GM23338 (cell line): ENCODE measurements at regions not wholly inside any gene's neighbourhood (a gene's known extent, or its start where the extent isn't known, plus 50 kb on each side); places are given as distances from the start of the nearest gene placed in this dataset.

ENCODE experiments used
- ATAC-seq: fragments of 200-7000 bp; cut with Tn5 transposase; 3 replicates; pipeline ENCODE4 v1.9.1; 2020
- DNase-seq: peaks from one replicate; pipeline ENCODE4 v3.0.0-alpha.2; 2015; ENCODE audit warnings: low spot score
- H2AFZ ChIP-seq: fragments of 200-600 bp; sonication (generic); 2 replicates; pipeline ENCODE4 v1.8.0; 2016; ENCODE audit warnings: antibody characterized with exemption, mild to moderate bottlenecking, moderate library complexity
- H3F3A ChIP-seq: fragments of 200-600 bp; sonication (generic); replicated peaks from 2 replicates; pipeline ENCODE4 v1.8.0; 2017; ENCODE audit warnings: antibody characterized with exemption, mixed run types, low read depth
- H3K27ac ChIP-seq: fragments of 200-600 bp; sonication (generic); 2 replicates; pipeline ENCODE4 v1.6.1; 2016; ENCODE audit warnings: low read depth
- H3K27me3 ChIP-seq: fragments of 200-600 bp; sonication (generic); 2 replicates; pipeline ENCODE4 v1.8.0; 2016; ENCODE audit warnings: mild to moderate bottlenecking, mixed run types, moderate library complexity; ENCODE audit not compliant: insufficient read depth
- H3K36me3 ChIP-seq: fragments of 200-600 bp; sonication (generic); 2 replicates; pipeline ENCODE4 v1.8.0; 2016; ENCODE audit warnings: mild to moderate bottlenecking; ENCODE audit not compliant: insufficient read depth
- H3K4me1 ChIP-seq: fragments of 200-600 bp; sonication (generic); 2 replicates; pipeline ENCODE4 v1.8.0; 2016; ENCODE audit warnings: mild to moderate bottlenecking, moderate library complexity; ENCODE audit not compliant: insufficient read depth
- H3K4me2 ChIP-seq: fragments of 200-600 bp; sonication (generic); 2 replicates; pipeline ENCODE4 v1.7.1; 2017; ENCODE audit warnings: mixed run types
- H3K4me3 ChIP-seq: fragments of 200-600 bp; sonication (generic); 2 replicates; pipeline ENCODE4 v1.6.1; 2016; ENCODE audit warnings: mixed run types
- H3K79me2 ChIP-seq: fragments of 200-600 bp; sonication (generic); replicated peaks from 2 replicates; pipeline ENCODE4 v1.8.0; 2017; ENCODE audit warnings: mild to moderate bottlenecking; ENCODE audit not compliant: insufficient read depth
- H3K9me2 ChIP-seq: fragments of 200-600 bp; sonication (generic); 2 replicates; pipeline ENCODE4 v1.8.0; 2017; ENCODE audit not compliant: insufficient read depth
- H4K20me1 ChIP-seq: fragments of 200-600 bp; sonication (generic); replicated peaks from 2 replicates; pipeline ENCODE4 v1.8.0; 2017; ENCODE audit warnings: mild to moderate bottlenecking; ENCODE audit not compliant: insufficient read depth
- H3K27ac Mint-ChIP-seq: 2 replicates; pipeline ENCODE4 v1.8.0; 2020; ENCODE audit warnings: inconsistent platforms, mild to moderate bottlenecking, moderate library complexity, mixed read lengths
- H3K27me3 Mint-ChIP-seq: 3 replicates; pipeline ENCODE4 v1.8.0; 2022; ENCODE audit warnings: low read depth, mild to moderate bottlenecking, moderate library complexity, mixed read lengths, inconsistent platforms; ENCODE audit not compliant: insufficient read depth, poor library complexity
- H3K36me3 Mint-ChIP-seq: 3 replicates; pipeline ENCODE4 v1.8.0; 2021; ENCODE audit warnings: low read depth, mild to moderate bottlenecking, inconsistent platforms, moderate library complexity, mixed read lengths
- H3K4me1 Mint-ChIP-seq: 3 replicates; pipeline ENCODE4 v1.8.0; 2020; ENCODE audit warnings: mild to moderate bottlenecking, inconsistent platforms, mixed read lengths
- H3K4me3 Mint-ChIP-seq: 3 replicates; pipeline ENCODE4 v1.8.0; 2021; ENCODE audit warnings: moderate library complexity, mild to moderate bottlenecking, inconsistent platforms, mixed read lengths
- H3K9me3 Mint-ChIP-seq: 3 replicates; pipeline ENCODE4 v1.8.0; 2020; ENCODE audit warnings: moderate library complexity, mild to moderate bottlenecking, inconsistent platforms, mixed read lengths
- CREB1 ChIP-seq: fragments of 250-450 bp; sonication (Bioruptor Pico); IDR thresholded peaks from 2 replicates; pipeline ENCODE4 v1.5.0; 2020; ENCODE audit warnings: low read depth, mild to moderate bottlenecking, moderate library complexity
- EZH2 ChIP-seq: fragments of 200-600 bp; sonication (generic); IDR thresholded peaks from one replicate; pipeline ENCODE4 v1.8.0; 2017; ENCODE audit warnings: antibody characterized with exemption, mild to moderate bottlenecking, low read depth; ENCODE audit not compliant: unreplicated experiment
- EZH2phosphoT487 ChIP-seq: fragments of 200-600 bp; sonication (generic); IDR thresholded peaks from one replicate; pipeline ENCODE4 v1.8.1; 2018; ENCODE audit warnings: antibody characterized with exemption; ENCODE audit not compliant: unreplicated experiment
- JUNB ChIP-seq: IDR thresholded peaks from one replicate; pipeline ENCODE4 v1.6.1; 2016; ENCODE audit warnings: antibody characterized with exemption; ENCODE audit not compliant: unreplicated experiment
- NANOG ChIP-seq: IDR thresholded peaks from 2 replicates; pipeline ENCODE4 v1.6.1; 2016; ENCODE audit warnings: antibody characterized with exemption, borderline replicate concordance
- STAT1 ChIP-seq: IDR thresholded peaks from one replicate; pipeline ENCODE4 v1.6.1; 2016; ENCODE audit warnings: antibody characterized with exemption; ENCODE audit not compliant: unreplicated experiment
- ZNF114 ChIP-seq: fragments of 250-450 bp; sonication (Bioruptor Pico); IDR thresholded peaks from 2 replicates; pipeline ENCODE4 v1.5.0; 2020; ENCODE audit warnings: mild to moderate bottlenecking, moderate library complexity
- ZNF331 ChIP-seq: fragments of 250-450 bp; sonication (Bioruptor Pico); IDR thresholded peaks from 2 replicates; pipeline ENCODE4 v1.5.0; 2020; ENCODE audit warnings: low read depth, mild to moderate bottlenecking, moderate library complexity
- TF ChIP-seq, protein P1 (sequence below), 2 experiments: fragments of 200-600 bp in 1 of 2; sonication (generic) in 1 of 2; conservative IDR thresholded peaks; 2 replicates each; pipeline versions ENCODE4 v1.5.1 to v1.6.1; 2016 to 2017; ENCODE audit warnings: antibody characterized with exemption in 2 of 2, low read depth in 2 of 2, mild to moderate bottlenecking in 2 of 2, moderate library complexity in 1 of 2
- TF ChIP-seq, protein P2 (sequence below): IDR thresholded peaks from 2 replicates; pipeline ENCODE4 v1.6.1; 2016; ENCODE audit warnings: antibody characterized with exemption
- TF ChIP-seq, protein P3 (sequence below): fragments of 250-450 bp; sonication (Bioruptor Pico); IDR thresholded peaks from 2 replicates; pipeline ENCODE4 v1.5.0; 2020; ENCODE audit warnings: mild to moderate bottlenecking, moderate library complexity

DNA sequence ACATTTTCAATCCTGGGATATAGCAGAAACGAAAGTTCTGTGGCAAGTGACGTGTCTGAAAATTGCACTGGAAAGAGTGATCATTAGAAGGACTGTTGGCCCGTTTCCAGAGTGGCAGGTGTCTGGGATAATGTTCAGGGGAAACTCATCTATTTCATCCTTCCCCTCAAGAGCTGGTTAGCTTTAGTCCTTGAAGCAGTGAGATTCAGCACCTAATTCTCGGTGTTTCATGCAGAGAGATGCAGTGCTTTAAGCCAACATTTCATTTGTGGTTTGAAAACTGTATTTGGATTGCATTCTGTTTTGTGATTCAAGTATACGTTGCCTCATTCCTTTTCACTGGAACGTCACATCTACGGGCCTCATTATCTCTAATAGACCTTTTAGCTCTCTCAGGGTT, 205.0 kb upstream of the RAG2 start:
- Mint-ChIP-seq H3K36me3 (no peaks in the 10 kb centered on the region), H3K27me3 (no peaks in the 10 kb centered on the region), H3K4me1 (no peaks in the 10 kb centered on the region), H3K27ac (no peak overlapping the region), H3K4me3 (no peak overlapping the region), H3K9me3 (peaks cover 68% of the 10 kb centered on the region)
- no peak overlapping the region for H2AFZ ChIP-seq
- H4K20me1 ChIP-seq, result no peaks in the 10 kb centered on the region
- H3K27me3 ChIP-seq, result no peaks in the 10 kb centered on the region
- no peaks in the 10 kb centered on the region for H3F3A ChIP-seq
- no peaks in the 10 kb centered on the region for H3K36me3 ChIP-seq
- TF ChIP-seq NANOG, result no peak
- TF ChIP-seq ZNF331, result no peak
- TF ChIP-seq EZH2phosphoT487, result no peak
- no peak for TF ChIP-seq ZNF114
- no peak for TF ChIP-seq JUNB
- TF ChIP-seq CREB1 (CRISPR knock-in tag), result no peak
- TF ChIP-seq, protein P1, sequence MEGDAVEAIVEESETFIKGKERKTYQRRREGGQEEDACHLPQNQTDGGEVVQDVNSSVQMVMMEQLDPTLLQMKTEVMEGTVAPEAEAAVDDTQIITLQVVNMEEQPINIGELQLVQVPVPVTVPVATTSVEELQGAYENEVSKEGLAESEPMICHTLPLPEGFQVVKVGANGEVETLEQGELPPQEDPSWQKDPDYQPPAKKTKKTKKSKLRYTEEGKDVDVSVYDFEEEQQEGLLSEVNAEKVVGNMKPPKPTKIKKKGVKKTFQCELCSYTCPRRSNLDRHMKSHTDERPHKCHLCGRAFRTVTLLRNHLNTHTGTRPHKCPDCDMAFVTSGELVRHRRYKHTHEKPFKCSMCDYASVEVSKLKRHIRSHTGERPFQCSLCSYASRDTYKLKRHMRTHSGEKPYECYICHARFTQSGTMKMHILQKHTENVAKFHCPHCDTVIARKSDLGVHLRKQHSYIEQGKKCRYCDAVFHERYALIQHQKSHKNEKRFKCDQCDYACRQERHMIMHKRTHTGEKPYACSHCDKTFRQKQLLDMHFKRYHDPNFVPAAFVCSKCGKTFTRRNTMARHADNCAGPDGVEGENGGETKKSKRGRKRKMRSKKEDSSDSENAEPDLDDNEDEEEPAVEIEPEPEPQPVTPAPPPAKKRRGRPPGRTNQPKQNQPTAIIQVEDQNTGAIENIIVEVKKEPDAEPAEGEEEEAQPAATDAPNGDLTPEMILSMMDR (conservative IDR thresholded peaks at IDR 0.05; ENCODE audit: low read depth in 2 of 2), result no peak
- TF ChIP-seq, protein P2, sequence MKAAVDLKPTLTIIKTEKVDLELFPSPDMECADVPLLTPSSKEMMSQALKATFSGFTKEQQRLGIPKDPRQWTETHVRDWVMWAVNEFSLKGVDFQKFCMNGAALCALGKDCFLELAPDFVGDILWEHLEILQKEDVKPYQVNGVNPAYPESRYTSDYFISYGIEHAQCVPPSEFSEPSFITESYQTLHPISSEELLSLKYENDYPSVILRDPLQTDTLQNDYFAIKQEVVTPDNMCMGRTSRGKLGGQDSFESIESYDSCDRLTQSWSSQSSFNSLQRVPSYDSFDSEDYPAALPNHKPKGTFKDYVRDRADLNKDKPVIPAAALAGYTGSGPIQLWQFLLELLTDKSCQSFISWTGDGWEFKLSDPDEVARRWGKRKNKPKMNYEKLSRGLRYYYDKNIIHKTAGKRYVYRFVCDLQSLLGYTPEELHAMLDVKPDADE, result no peak
- TF ChIP-seq EZH2, result no peak
- TF ChIP-seq, protein P3, sequence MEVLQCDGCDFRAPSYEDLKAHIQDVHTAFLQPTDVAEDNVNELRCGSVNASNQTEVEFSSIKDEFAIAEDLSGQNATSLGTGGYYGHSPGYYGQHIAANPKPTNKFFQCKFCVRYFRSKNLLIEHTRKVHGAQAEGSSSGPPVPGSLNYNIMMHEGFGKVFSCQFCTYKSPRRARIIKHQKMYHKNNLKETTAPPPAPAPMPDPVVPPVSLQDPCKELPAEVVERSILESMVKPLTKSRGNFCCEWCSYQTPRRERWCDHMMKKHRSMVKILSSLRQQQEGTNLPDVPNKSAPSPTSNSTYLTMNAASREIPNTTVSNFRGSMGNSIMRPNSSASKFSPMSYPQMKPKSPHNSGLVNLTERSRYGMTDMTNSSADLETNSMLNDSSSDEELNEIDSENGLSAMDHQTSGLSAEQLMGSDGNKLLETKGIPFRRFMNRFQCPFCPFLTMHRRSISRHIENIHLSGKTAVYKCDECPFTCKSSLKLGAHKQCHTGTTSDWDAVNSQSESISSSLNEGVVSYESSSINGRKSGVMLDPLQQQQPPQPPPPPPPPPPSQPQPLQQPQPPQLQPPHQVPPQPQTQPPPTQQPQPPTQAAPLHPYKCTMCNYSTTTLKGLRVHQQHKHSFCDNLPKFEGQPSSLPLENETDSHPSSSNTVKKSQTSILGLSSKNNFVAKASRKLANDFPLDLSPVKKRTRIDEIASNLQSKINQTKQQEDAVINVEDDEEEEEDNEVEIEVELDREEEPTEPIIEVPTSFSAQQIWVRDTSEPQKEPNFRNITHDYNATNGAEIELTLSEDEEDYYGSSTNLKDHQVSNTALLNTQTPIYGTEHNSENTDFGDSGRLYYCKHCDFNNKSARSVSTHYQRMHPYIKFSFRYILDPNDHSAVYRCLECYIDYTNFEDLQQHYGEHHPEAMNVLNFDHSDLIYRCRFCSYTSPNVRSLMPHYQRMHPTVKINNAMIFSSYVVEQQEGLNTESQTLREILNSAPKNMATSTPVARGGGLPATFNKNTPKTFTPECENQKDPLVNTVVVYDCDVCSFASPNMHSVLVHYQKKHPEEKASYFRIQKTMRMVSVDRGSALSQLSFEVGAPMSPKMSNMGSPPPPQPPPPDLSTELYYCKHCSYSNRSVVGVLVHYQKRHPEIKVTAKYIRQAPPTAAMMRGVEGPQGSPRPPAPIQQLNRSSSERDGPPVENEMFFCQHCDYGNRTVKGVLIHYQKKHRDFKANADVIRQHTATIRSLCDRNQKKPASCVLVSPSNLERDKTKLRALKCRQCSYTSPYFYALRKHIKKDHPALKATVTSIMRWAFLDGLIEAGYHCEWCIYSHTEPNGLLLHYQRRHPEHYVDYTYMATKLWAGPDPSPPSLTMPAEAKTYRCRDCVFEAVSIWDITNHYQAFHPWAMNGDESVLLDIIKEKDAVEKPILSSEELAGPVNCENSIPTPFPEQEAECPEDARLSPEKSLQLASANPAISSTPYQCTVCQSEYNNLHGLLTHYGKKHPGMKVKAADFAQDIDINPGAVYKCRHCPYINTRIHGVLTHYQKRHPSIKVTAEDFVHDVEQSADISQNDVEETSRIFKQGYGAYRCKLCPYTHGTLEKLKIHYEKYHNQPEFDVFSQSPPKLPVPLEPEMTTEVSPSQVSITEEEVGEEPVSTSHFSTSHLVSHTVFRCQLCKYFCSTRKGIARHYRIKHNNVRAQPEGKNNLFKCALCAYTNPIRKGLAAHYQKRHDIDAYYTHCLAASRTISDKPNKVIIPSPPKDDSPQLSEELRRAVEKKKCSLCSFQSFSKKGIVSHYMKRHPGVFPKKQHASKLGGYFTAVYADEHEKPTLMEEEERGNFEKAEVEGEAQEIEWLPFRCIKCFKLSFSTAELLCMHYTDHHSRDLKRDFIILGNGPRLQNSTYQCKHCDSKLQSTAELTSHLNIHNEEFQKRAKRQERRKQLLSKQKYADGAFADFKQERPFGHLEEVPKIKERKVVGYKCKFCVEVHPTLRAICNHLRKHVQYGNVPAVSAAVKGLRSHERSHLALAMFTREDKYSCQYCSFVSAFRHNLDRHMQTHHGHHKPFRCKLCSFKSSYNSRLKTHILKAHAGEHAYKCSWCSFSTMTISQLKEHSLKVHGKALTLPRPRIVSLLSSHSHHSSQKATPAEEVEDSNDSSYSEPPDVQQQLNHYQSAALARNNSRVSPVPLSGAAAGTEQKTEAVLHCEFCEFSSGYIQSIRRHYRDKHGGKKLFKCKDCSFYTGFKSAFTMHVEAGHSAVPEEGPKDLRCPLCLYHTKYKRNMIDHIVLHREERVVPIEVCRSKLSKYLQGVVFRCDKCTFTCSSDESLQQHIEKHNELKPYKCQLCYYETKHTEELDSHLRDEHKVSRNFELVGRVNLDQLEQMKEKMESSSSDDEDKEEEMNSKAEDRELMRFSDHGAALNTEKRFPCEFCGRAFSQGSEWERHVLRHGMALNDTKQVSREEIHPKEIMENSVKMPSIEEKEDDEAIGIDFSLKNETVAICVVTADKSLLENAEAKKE, result no peak
- TF ChIP-seq STAT1, result no peak
- H3K4me1 ChIP-seq, result no peaks in the 10 kb centered on the region
- H3K4me3 ChIP-seq, result no peak overlapping the region
- H3K79me2 ChIP-seq, result no peaks in the 10 kb centered on the region
- ATAC-seq (no peak), DNase-seq (no peak)
- no peak overlapping the region for H3K4me2 ChIP-seq
- H3K27ac ChIP-seq, result no peak overlapping the region
- H3K9me2 ChIP-seq, result no peaks in the 10 kb centered on the region
